Glutamatergic neuron (in vitro differentiated cells): ENCODE measurements at regions not wholly inside any gene's neighbourhood (a gene's known extent, or its start where the extent isn't known, plus 50 kb on each side); places are given as distances from the start of the nearest gene placed in this dataset.
A peak's percentile ranks its signal among the peaks of the same experiment; 100 is the strongest.
"Not testable (repeated sequence)": the region's sequence is repeated elsewhere in the genome, so short reads cannot be mapped to it uniquely, and the experiment has no call there.

Experiments
- DNase-seq: peaks from one replicate; pipeline ENCODE4 v3.0.0; 2022
- H3K27ac Mint-ChIP-seq: one replicate; pipeline ENCODE4 v1.8.0; 2020; ENCODE audit warnings: mild to moderate bottlenecking, mixed read lengths, inconsistent platforms; ENCODE audit not compliant: unreplicated experiment
- H3K27me3 Mint-ChIP-seq: one replicate; pipeline ENCODE4 v1.8.0; 2020; ENCODE audit warnings: mild to moderate bottlenecking, moderate library complexity, mixed read lengths, inconsistent platforms; ENCODE audit not compliant: unreplicated experiment
- H3K36me3 Mint-ChIP-seq: one replicate; pipeline ENCODE4 v1.8.0; 2020; ENCODE audit warnings: mild to moderate bottlenecking, mixed read lengths, inconsistent platforms; ENCODE audit not compliant: unreplicated experiment
- H3K4me1 Mint-ChIP-seq: one replicate; pipeline ENCODE4 v1.8.0; 2020; ENCODE audit warnings: mild to moderate bottlenecking, low read depth, mixed read lengths, inconsistent platforms; ENCODE audit not compliant: unreplicated experiment
- H3K4me3 Mint-ChIP-seq: one replicate; pipeline ENCODE4 v1.8.0; 2020; ENCODE audit warnings: mild to moderate bottlenecking, mixed read lengths, inconsistent platforms; ENCODE audit not compliant: unreplicated experiment
- H3K9me3 Mint-ChIP-seq: one replicate; pipeline ENCODE4 v1.8.0; 2020; ENCODE audit warnings: mild to moderate bottlenecking, moderate library complexity, mixed read lengths, inconsistent platforms; ENCODE audit not compliant: unreplicated experiment
- TF ChIP-seq, protein P1 (sequence below): fragments of 200-600 bp; sonication (generic); IDR thresholded peaks from one replicate; pipeline ENCODE4 v1.5.0; 2021; ENCODE audit not compliant: partially characterized antibody, unreplicated experiment

DNA sequence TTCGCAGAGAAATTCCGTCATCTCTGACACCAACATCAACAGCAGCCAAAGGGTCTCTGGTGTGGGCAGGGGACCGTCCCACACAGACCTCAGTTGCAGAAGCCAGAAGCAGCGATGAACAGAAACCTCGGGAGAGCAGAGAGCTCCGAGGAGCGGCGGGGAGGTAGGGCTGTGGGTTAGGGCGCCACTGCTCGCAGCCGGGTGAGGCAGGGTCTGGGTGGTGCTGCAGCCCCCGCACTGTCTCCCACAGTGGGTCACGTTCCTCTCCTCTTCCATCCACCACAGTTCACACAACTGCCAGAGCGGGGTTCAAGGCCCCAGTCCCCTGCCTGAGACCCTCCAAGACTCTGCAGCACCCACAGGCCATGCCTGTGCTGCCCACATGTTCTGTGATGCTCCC is 99.9 kb downstream of the OLFM1 start:
- Mint-ChIP-seq H3K27me3 (peaks cover 4% of the 10 kb centered on the region), H3K4me3 (no peak overlapping the region), H3K36me3 (no peaks in the 10 kb centered on the region), H3K9me3 (peaks cover 6% of the 10 kb centered on the region), H3K27ac (no peak overlapping the region), H3K4me1 (peaks cover 3% of the 10 kb centered on the region)
- TF ChIP-seq, protein P1, sequence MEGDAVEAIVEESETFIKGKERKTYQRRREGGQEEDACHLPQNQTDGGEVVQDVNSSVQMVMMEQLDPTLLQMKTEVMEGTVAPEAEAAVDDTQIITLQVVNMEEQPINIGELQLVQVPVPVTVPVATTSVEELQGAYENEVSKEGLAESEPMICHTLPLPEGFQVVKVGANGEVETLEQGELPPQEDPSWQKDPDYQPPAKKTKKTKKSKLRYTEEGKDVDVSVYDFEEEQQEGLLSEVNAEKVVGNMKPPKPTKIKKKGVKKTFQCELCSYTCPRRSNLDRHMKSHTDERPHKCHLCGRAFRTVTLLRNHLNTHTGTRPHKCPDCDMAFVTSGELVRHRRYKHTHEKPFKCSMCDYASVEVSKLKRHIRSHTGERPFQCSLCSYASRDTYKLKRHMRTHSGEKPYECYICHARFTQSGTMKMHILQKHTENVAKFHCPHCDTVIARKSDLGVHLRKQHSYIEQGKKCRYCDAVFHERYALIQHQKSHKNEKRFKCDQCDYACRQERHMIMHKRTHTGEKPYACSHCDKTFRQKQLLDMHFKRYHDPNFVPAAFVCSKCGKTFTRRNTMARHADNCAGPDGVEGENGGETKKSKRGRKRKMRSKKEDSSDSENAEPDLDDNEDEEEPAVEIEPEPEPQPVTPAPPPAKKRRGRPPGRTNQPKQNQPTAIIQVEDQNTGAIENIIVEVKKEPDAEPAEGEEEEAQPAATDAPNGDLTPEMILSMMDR: no peak
- DNase-seq: no peak

DNA sequence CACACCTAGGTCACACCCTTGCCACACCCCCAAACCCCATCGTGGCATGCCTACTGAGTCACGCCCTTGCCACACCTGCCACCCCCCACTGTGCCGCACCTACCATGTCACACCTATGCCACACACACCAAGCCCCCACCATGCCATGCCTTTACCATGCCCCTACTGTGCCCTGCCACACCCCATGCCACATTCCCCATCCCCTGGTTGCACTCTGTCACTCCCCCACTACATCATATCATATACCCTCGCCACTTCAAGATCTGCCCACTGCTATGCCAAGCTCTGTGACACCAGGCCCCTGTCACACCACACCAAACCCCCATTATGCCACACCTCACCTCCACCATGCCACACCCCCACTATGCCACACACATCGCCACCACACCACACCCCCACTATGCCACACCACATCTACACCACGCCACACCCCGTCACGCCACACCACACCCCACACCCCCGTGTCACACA is 101.2 kb downstream of the OLFM1 start:
- Mint-ChIP-seq H3K27me3 (peaks cover 9% of the 10 kb centered on the region), H3K36me3 (no peaks in the 10 kb centered on the region), H3K27ac (no peak overlapping the region), H3K4me3 (no peak overlapping the region), H3K9me3 (peaks cover 6% of the 10 kb centered on the region), H3K4me1 (peaks cover 10% of the 10 kb centered on the region)
- DNase-seq: no peak
- TF ChIP-seq, protein P1: no peak

DNA sequence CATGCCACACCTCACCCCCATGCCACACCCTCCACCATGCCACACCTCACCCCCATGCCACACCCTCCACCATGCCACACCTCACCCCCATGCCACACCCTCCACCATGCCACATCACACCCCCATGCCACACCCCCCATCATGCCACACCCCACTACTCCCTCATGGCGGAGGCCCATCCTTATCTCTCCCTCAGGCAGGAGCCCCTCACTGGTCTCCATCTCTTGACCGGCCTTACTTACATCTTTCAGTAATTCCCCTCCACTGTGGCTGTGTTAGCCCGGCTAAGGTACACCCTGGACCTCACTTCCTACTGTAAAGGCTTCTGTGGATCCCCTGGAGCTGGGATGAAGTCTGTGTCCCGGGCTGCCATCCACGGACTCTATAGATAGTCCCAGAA is 102.0 kb downstream of the OLFM1 start:
- no peak overlapping the region for H3K4me3 Mint-ChIP-seq
- no peak for DNase-seq
- peaks cover 10% of the 10 kb centered on the region for H3K27me3 Mint-ChIP-seq
- peaks cover 10% of the 10 kb centered on the region for H3K4me1 Mint-ChIP-seq
- no peaks in the 10 kb centered on the region for H3K36me3 Mint-ChIP-seq
- TF ChIP-seq, protein P1: no peak
- H3K9me3 Mint-ChIP-seq: peaks cover 6% of the 10 kb centered on the region
- H3K27ac Mint-ChIP-seq: no peak overlapping the region

DNA sequence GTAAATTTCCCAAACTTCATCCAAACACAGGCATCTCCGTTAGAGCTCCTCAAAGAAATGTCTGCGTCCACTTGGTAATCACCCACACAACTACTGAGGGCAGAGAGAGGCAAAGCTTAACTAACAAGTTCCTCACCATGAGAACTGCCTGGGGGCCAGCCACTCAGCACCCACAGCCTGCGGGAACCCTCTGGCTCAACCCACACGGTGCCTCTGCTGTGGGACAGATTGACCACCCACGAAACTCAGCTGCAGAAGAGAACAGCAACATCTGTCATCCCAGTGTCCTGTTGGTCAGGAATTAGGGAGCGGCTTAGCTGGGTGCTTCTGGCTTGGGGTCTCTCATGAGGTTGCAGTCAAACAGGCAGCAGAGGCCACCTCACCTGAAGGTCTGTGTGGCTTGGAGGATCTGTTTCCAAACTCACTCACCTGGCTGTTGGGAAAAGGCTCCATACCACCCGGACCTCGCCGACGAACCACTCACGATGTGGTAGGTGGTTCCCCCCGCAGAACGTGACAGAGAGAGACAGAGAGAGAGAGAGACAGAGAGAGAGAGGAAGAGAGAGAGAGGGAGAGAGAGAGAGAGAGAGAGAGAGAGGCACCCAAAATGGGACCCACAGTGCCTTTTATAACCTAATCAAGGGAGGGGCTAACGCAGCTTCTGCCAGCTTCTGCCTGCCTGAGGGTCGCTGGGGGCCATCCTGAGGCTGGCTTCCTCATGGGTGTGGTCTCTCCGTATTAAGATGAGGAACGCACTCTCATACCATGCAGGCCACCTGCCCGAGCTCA is 103.5 kb downstream of the OLFM1 start:
- peaks cover 10% of the 10 kb centered on the region for H3K4me1 Mint-ChIP-seq

DNA sequence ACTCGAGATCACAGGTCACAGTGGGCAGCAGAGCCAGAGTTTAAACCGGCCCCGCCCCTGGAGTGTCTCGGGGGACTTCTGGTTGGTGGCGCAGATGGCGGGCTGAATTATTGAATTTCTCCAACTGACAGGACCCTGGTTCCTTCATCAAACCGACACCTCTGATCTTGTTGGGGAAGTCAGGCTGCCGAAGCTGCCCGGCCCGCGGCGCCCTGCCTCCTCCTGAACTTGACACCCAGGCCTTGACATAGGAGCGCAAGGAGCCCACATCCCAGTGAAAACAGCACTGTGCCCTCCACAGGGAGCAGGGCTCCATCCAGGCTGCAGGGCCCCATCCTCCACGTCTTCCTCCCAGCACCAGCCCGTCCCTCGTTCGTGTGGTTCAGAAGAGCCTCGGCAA is 105.2 kb downstream of the OLFM1 start:
- Mint-ChIP-seq H3K4me1 (peaks cover 7% of the 10 kb centered on the region), H3K27ac (no peak overlapping the region), H3K9me3 (peaks cover 1% of the 10 kb centered on the region), H3K36me3 (no peaks in the 10 kb centered on the region), H3K27me3 (peaks cover 10% of the 10 kb centered on the region), H3K4me3 (no peak overlapping the region)
- TF ChIP-seq, protein P1: no peak
- peak; percentile 52 for DNase-seq

More for the DNA sequence above, 103.5 kb downstream of the OLFM1 start:
- TF ChIP-seq, protein P1: no peak
- Mint-ChIP-seq H3K27ac (no peak overlapping the region), H3K4me3 (no peak overlapping the region), H3K36me3 (no peaks in the 10 kb centered on the region), H3K27me3 (peaks cover 10% of the 10 kb centered on the region), H3K9me3 (peaks cover 6% of the 10 kb centered on the region)
- DNase-seq: no peak

DNA sequence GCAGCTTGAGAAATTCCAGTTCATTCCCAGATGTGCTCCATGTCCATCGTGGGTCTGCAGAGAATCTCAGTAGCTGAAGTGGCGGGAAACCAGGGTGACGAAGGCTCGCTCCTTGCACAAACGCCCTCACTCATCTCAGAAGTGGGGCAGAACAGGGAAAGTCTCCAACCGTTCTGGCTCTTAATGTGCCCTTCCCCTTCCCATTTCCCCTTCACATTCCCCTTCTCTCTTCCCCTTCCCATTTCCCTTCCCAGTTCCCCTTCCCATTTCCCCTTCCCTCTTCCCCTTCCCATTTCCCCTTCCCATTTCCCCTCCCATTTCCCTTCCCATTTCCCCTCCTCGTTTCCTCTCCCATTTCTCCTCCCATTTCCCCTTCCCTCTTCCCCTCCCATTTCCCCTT is 108.5 kb downstream of the OLFM1 start:
- not testable (repeated sequence) for H3K27ac Mint-ChIP-seq, H3K36me3 Mint-ChIP-seq, DNase-seq, H3K9me3 Mint-ChIP-seq, H3K4me3 Mint-ChIP-seq, H3K4me1 Mint-ChIP-seq
- H3K27me3 Mint-ChIP-seq: peaks cover 11% of the 10 kb centered on the region
